NT2/D1 (cell line): ENCODE measurements at regions not wholly inside any gene's neighbourhood (a gene's known extent, or its start where the extent isn't known, plus 50 kb on each side); places are given as distances from the start of the nearest gene placed in this dataset.
"Not testable (repeated sequence)": the region's sequence is repeated elsewhere in the genome, so short reads cannot be mapped to it uniquely, and the experiment has no call there.

Experiments
- YY1 ChIP-seq: IDR thresholded peaks from 2 replicates; pipeline ENCODE4 v1.6.1; 2011; ENCODE audit not compliant: insufficient read length, insufficient read depth
- ZNF274 ChIP-seq: IDR thresholded peaks from 2 replicates; pipeline ENCODE4 v1.6.1; 2011; ENCODE audit warnings: mild to moderate bottlenecking, low read depth, low read length

- TF ChIP-seq ZNF274, YY1: not testable (repeated sequence)
Observed at GRCh38 chr1:223899775-223900174, 54.0 kb upstream of the TP53BP2 start.
